ENCODE measurements at regions not wholly inside any gene's neighbourhood (a gene's known extent, or its start where the extent isn't known, plus 50 kb on each side); places are given as distances from the start of the nearest gene placed in this dataset.
"Not testable (repeated sequence)": the region's sequence is repeated elsewhere in the genome, so short reads cannot be mapped to it uniquely, and the experiment has no call there.

DNA sequence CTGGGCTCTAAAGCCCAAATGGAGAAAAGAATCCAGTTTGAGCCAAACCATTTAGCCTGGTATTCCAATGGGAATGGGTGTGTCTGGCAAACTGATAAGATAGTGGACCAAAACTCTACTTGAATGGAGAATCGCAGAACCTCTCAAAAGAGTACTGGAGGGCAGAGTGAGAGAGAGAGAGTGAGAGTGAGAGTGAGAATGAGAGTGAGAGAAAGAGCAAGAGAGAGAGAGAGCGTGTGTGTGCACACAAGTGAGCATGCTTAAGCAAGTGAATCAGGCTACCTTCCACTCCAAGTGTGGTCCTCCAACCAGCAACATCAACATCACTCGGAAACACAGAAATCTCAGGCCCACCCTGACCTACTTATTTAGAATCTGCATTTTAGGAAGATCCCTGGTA, 58.8 kb downstream of the UQCRFS1 start:
- no peaks in the 10 kb centered on the region for H3K36me3 ChIP-seq
- intact Hi-C loops (cut with DNase I; ENCODE audit: low total_unique reads) = no loop called here

DNA sequence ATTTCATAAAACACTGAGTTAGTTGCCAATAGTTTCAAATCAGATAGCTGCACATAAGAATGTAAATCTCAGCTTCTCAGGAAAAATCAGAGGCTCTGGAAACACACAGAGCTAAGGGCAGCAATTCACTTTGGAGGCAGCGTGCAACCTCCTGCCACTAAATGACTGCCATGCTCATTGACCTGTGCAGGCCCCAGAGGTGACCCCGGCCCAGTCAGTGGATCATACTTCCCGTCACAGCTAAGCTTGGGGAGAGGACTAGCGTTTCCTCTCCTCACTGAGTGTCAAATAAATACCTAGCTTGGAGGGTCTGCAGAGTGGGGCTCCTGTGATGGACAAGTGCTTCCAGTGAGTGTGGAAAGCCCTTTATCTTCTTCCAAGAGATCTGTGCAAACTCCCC, 67.2 kb downstream of the UQCRFS1 start:
- no peak for DNase-seq (ENCODE audit: low spot score in 2 of 2)
- TF ChIP-seq CTCF (IDR thresholded peaks at IDR 0.05) = no peak
- no peak for TF ChIP-seq POLR2A (IDR thresholded peaks at IDR 0.05)
- TF ChIP-seq POLR2AphosphoS5 (IDR thresholded peaks at IDR 0.05) = no peak
- Histone ChIP-seq H3K4me3 (no peak overlapping the region), H3K36me3 (no peaks in the 10 kb centered on the region), H3K9me3 (peaks cover 8 to 21% of the 10 kb centered on the region in 2 donors), H3K4me1 (no peaks in the 10 kb centered on the region), H3K27me3 (no peaks in the 10 kb centered on the region), H3K27ac (no peak overlapping the region)
- intact Hi-C loops (cut with DNase I; ENCODE audit: low total_unique reads) = no loop called here

More for the DNA sequence above, 58.8 kb downstream of the UQCRFS1 start:
- no peak for TF ChIP-seq POLR2AphosphoS5 (IDR thresholded peaks at IDR 0.05)
- TF ChIP-seq CTCF (IDR thresholded peaks at IDR 0.05) = no peak
- TF ChIP-seq POLR2A (IDR thresholded peaks at IDR 0.05) = no peak
- H3K4me1 ChIP-seq = no peaks in the 10 kb centered on the region
- no peak overlapping the region for H3K4me3 ChIP-seq
- peaks cover 14 to 59% of the 10 kb centered on the region in 2 donors for H3K9me3 ChIP-seq
- no peak overlapping the region for H3K27ac ChIP-seq
- no peak for DNase-seq (ENCODE audit: low spot score in 2 of 2)
- H3K27me3 ChIP-seq = no peaks in the 10 kb centered on the region

DNA sequence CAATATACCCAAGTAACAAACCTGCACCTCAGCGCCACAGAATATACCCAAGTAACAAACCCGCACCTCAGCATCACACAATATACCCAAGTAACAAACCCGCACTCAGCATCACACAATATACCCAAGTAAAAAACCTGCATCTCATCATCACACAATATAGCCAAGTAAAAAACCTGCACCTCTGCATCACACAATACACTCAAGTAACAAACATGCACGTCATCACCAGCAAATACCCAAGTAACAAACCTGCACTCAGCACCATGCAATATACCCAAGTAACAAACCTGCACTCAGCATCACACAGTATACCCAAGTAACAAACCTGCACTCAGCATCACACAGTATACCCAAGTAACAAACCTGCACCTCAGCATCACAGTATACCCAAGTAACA, 69.8 kb downstream of the UQCRFS1 start:
- Histone ChIP-seq H3K4me3 (no peak overlapping the region), H3K9me3 (peaks cover 29 to 39% of the 10 kb centered on the region in 2 donors), H3K27ac (no peak overlapping the region), H3K4me1 (no peaks in the 10 kb centered on the region), H3K27me3 (no peaks in the 10 kb centered on the region), H3K36me3 (no peaks in the 10 kb centered on the region)
- TF ChIP-seq CTCF (IDR thresholded peaks at IDR 0.05) = no peak
- no peak for TF ChIP-seq POLR2A (IDR thresholded peaks at IDR 0.05)
- no peak for TF ChIP-seq POLR2AphosphoS5 (IDR thresholded peaks at IDR 0.05)
- intact Hi-C loops (cut with DNase I; ENCODE audit: low total_unique reads) = no loop called here
- DNase-seq (ENCODE audit: low spot score in 2 of 2) = no peak

GRCh38 chr19:29139227-29139626, 73.7 kb downstream of the UQCRFS1 start:
- H3K36me3 ChIP-seq = no peaks in the 10 kb centered on the region
- H3K27me3 ChIP-seq = no peaks in the 10 kb centered on the region
- TF ChIP-seq CTCF (IDR thresholded peaks at IDR 0.05) (no peak), POLR2A (IDR thresholded peaks at IDR 0.05) (no peak), POLR2AphosphoS5 (IDR thresholded peaks at IDR 0.05) (no peak)
- H3K4me3 ChIP-seq = no peak overlapping the region
- no peak for DNase-seq (ENCODE audit: low spot score in 2 of 2)
- intact Hi-C loops (cut with DNase I; ENCODE audit: low total_unique reads) = no loop called here
- H3K27ac ChIP-seq = no peak overlapping the region
- peaks cover 32 to 43% of the 10 kb centered on the region in 2 donors for H3K9me3 ChIP-seq
- H3K4me1 ChIP-seq = no peaks in the 10 kb centered on the region

GRCh38 chr19:29138206-29138605, 74.7 kb downstream of the UQCRFS1 start:
- intact Hi-C loops (cut with DNase I; ENCODE audit: low total_unique reads) = not testable (repeated sequence)

GRCh38 chr19:29131456-29131855, 81.5 kb downstream of the UQCRFS1 start:
- Histone ChIP-seq H3K4me3 (no peak overlapping the region), H3K27me3 (peaks cover 0 to 10% of the 10 kb centered on the region in 2 donors), H3K36me3 (no peaks in the 10 kb centered on the region), H3K4me1 (no peaks in the 10 kb centered on the region), H3K27ac (no peak overlapping the region), H3K9me3 (peaks cover 8 to 12% of the 10 kb centered on the region in 2 donors)
- DNase-seq (ENCODE audit: low spot score in 2 of 2) = no peak
- intact Hi-C loops (cut with DNase I; ENCODE audit: low total_unique reads) = no loop called here
- TF ChIP-seq POLR2A (IDR thresholded peaks at IDR 0.05) (no peak), POLR2AphosphoS5 (IDR thresholded peaks at IDR 0.05) (no peak)

More at GRCh38 chr19:29138206-29138605, 74.7 kb downstream of the UQCRFS1 start:
- not testable (repeated sequence) for DNase-seq (ENCODE audit: low spot score in 2 of 2); H3K27ac ChIP-seq; H3K36me3 ChIP-seq; H3K4me1 ChIP-seq; H3K27me3 ChIP-seq; H3K4me3 ChIP-seq
- peaks cover 32 to 46% of the 10 kb centered on the region in 2 donors for H3K9me3 ChIP-seq
